ENCODE measurements at regions not wholly inside any gene's neighbourhood (a gene's known extent, or its start where the extent isn't known, plus 50 kb on each side); places are given as distances from the start of the nearest gene placed in this dataset.

GRCh38 chr2:222993920-222994650 lies 57.9 kb upstream of the KCNE4 start:
- TF ChIP-seq, protein P1, sequence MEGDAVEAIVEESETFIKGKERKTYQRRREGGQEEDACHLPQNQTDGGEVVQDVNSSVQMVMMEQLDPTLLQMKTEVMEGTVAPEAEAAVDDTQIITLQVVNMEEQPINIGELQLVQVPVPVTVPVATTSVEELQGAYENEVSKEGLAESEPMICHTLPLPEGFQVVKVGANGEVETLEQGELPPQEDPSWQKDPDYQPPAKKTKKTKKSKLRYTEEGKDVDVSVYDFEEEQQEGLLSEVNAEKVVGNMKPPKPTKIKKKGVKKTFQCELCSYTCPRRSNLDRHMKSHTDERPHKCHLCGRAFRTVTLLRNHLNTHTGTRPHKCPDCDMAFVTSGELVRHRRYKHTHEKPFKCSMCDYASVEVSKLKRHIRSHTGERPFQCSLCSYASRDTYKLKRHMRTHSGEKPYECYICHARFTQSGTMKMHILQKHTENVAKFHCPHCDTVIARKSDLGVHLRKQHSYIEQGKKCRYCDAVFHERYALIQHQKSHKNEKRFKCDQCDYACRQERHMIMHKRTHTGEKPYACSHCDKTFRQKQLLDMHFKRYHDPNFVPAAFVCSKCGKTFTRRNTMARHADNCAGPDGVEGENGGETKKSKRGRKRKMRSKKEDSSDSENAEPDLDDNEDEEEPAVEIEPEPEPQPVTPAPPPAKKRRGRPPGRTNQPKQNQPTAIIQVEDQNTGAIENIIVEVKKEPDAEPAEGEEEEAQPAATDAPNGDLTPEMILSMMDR (IDR thresholded peaks at IDR 0.05; ENCODE audit: low read depth, low read length, missing input control): no peak
- TF ChIP-seq EGR1 (IDR thresholded peaks at IDR 0.05; ENCODE audit: low read depth in 2 of 2): no peak
- TF ChIP-seq, protein P2, sequence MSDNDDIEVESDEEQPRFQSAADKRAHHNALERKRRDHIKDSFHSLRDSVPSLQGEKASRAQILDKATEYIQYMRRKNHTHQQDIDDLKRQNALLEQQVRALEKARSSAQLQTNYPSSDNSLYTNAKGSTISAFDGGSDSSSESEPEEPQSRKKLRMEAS (IDR thresholded peaks at IDR 0.05): peak; percentile 23
- TF ChIP-seq ZBTB33 (IDR thresholded peaks at IDR 0.05): no peak
- TF ChIP-seq GABPA (IDR thresholded peaks at IDR 0.05 in 1 of 2, conservative IDR thresholded peaks at IDR 0.05 in 1 of 2): no peak
- TF ChIP-seq JUND (IDR thresholded peaks at IDR 0.05): no peak
- TF ChIP-seq YY1 (IDR thresholded peaks at IDR 0.05): no peak
- TF ChIP-seq ATF3 (IDR thresholded peaks at IDR 0.05): no peak
- peak in 1 of 2 donors; percentile 27 for TF ChIP-seq RAD21 (IDR thresholded peaks at IDR 0.05)
- peak; percentile 23 for TF ChIP-seq NR2F2 (IDR thresholded peaks at IDR 0.05)
- no peak for TF ChIP-seq FOXA1 (IDR thresholded peaks at IDR 0.05)
- TF ChIP-seq SP1 (IDR thresholded peaks at IDR 0.05): peak; percentile 58
- TF ChIP-seq REST (IDR thresholded peaks at IDR 0.05): peak; percentile 29
- TF ChIP-seq HNF4A (conservative IDR thresholded peaks at IDR 0.05): no peak
